ENCODE measurements at regions not wholly inside any gene's neighbourhood (a gene's known extent, or its start where the extent isn't known, plus 50 kb on each side); places are given as distances from the start of the nearest gene placed in this dataset.

- TF ChIP-seq CTCF (conservative IDR thresholded peaks at IDR 0.05) (no peak), ZFX (IDR thresholded peaks at IDR 0.05) (no peak)
Observed at GRCh38 chr20:24721891-24722568, 227.0 kb upstream of the CST7 start.

Measured in C4-2B (cell line).